NCI-H2196 (cell line): ENCODE measurements at regions not wholly inside any gene's neighbourhood (a gene's known extent, or its start where the extent isn't known, plus 50 kb on each side); places are given as distances from the start of the nearest gene placed in this dataset.

Source experiments
- DNase-seq: peaks from one replicate; lab custom pipeline; 2025; ENCODE audit not compliant: unreplicated experiment; lab: John Stamatoyannopoulos, UW

GRCh38 chrX:39808471-39808917, 289.3 kb downstream of the BCOR start:
- no peak for DNase-seq

- no peak for DNase-seq
Observed at GRCh38 chrX:39809331-39809730, 288.4 kb downstream of the BCOR start.

GRCh38 chrX:39810901-39811300, 286.9 kb downstream of the BCOR start:
- DNase-seq, result no peak

GRCh38 chrX:39811376-39811775, 286.4 kb downstream of the BCOR start:
- no peak for DNase-seq

GRCh38 chrX:39813631-39814277, 284.0 kb downstream of the BCOR start:
- DNase-seq, result peak; percentile 57

GRCh38 chrX:39814391-39814790, 283.4 kb downstream of the BCOR start:
- peak; percentile 17 for DNase-seq

GRCh38 chrX:39815631-39816030, 282.1 kb downstream of the BCOR start:
- DNase-seq, result no peak

- DNase-seq, result no peak
Observed at GRCh38 chrX:39816871-39817731, 280.7 kb downstream of the BCOR start.

GRCh38 chrX:39817754-39818470, 279.8 kb downstream of the BCOR start:
- DNase-seq, result no peak

- no peak for DNase-seq
Observed at GRCh38 chrX:39818750-39819149, 279.0 kb downstream of the BCOR start.

- DNase-seq, result no peak
Observed at GRCh38 chrX:39819921-39820849, 277.6 kb downstream of the BCOR start.

GRCh38 chrX:39820938-39821708, 276.6 kb downstream of the BCOR start:
- no peak for DNase-seq

- no peak for DNase-seq
Observed at GRCh38 chrX:39821709-39822095, 276.1 kb downstream of the BCOR start.

- DNase-seq, result no peak
Observed at GRCh38 chrX:39822133-39822748, 275.5 kb downstream of the BCOR start.

- DNase-seq, result no peak
Observed at GRCh38 chrX:39823424-39823823, 274.3 kb downstream of the BCOR start.

- no peak for DNase-seq
Observed at GRCh38 chrX:39823854-39824253, 273.9 kb downstream of the BCOR start.

- no peak for DNase-seq
Observed at GRCh38 chrX:39826813-39827543, 270.8 kb downstream of the BCOR start.

GRCh38 chrX:39827951-39828350, 269.8 kb downstream of the BCOR start:
- DNase-seq, result no peak

GRCh38 chrX:39828971-39829370, 268.8 kb downstream of the BCOR start:
- no peak for DNase-seq
